GM23338 (cell line): ENCODE measurements at regions not wholly inside any gene's neighbourhood (a gene's known extent, or its start where the extent isn't known, plus 50 kb on each side); places are given as distances from the start of the nearest gene placed in this dataset.

Source experiments
- ATAC-seq: fragments of 200-7000 bp; cut with Tn5 transposase; 3 replicates; pipeline ENCODE4 v1.9.1; 2020
- DNase-seq: peaks from one replicate; pipeline ENCODE4 v3.0.0-alpha.2; 2015; ENCODE audit warnings: low spot score
- H2AFZ ChIP-seq: fragments of 200-600 bp; sonication (generic); 2 replicates; pipeline ENCODE4 v1.8.0; 2016; ENCODE audit warnings: antibody characterized with exemption, mild to moderate bottlenecking, moderate library complexity
- H3F3A ChIP-seq: fragments of 200-600 bp; sonication (generic); replicated peaks from 2 replicates; pipeline ENCODE4 v1.8.0; 2017; ENCODE audit warnings: antibody characterized with exemption, mixed run types, low read depth
- H3K27ac ChIP-seq: fragments of 200-600 bp; sonication (generic); 2 replicates; pipeline ENCODE4 v1.6.1; 2016; ENCODE audit warnings: low read depth
- H3K27me3 ChIP-seq: fragments of 200-600 bp; sonication (generic); 2 replicates; pipeline ENCODE4 v1.8.0; 2016; ENCODE audit warnings: mild to moderate bottlenecking, mixed run types, moderate library complexity; ENCODE audit not compliant: insufficient read depth
- H3K36me3 ChIP-seq: fragments of 200-600 bp; sonication (generic); 2 replicates; pipeline ENCODE4 v1.8.0; 2016; ENCODE audit warnings: mild to moderate bottlenecking; ENCODE audit not compliant: insufficient read depth
- H3K4me1 ChIP-seq: fragments of 200-600 bp; sonication (generic); 2 replicates; pipeline ENCODE4 v1.8.0; 2016; ENCODE audit warnings: mild to moderate bottlenecking, moderate library complexity; ENCODE audit not compliant: insufficient read depth
- H3K4me2 ChIP-seq: fragments of 200-600 bp; sonication (generic); 2 replicates; pipeline ENCODE4 v1.7.1; 2017; ENCODE audit warnings: mixed run types
- H3K4me3 ChIP-seq: fragments of 200-600 bp; sonication (generic); 2 replicates; pipeline ENCODE4 v1.6.1; 2016; ENCODE audit warnings: mixed run types
- H3K79me2 ChIP-seq: fragments of 200-600 bp; sonication (generic); replicated peaks from 2 replicates; pipeline ENCODE4 v1.8.0; 2017; ENCODE audit warnings: mild to moderate bottlenecking; ENCODE audit not compliant: insufficient read depth
- H3K9me2 ChIP-seq: fragments of 200-600 bp; sonication (generic); 2 replicates; pipeline ENCODE4 v1.8.0; 2017; ENCODE audit not compliant: insufficient read depth
- H4K20me1 ChIP-seq: fragments of 200-600 bp; sonication (generic); replicated peaks from 2 replicates; pipeline ENCODE4 v1.8.0; 2017; ENCODE audit warnings: mild to moderate bottlenecking; ENCODE audit not compliant: insufficient read depth
- H3K27ac Mint-ChIP-seq: 2 replicates; pipeline ENCODE4 v1.8.0; 2020; ENCODE audit warnings: inconsistent platforms, mild to moderate bottlenecking, moderate library complexity, mixed read lengths
- H3K27me3 Mint-ChIP-seq: 3 replicates; pipeline ENCODE4 v1.8.0; 2022; ENCODE audit warnings: low read depth, mild to moderate bottlenecking, moderate library complexity, mixed read lengths, inconsistent platforms; ENCODE audit not compliant: insufficient read depth, poor library complexity
- H3K36me3 Mint-ChIP-seq: 3 replicates; pipeline ENCODE4 v1.8.0; 2021; ENCODE audit warnings: low read depth, mild to moderate bottlenecking, inconsistent platforms, moderate library complexity, mixed read lengths
- H3K4me1 Mint-ChIP-seq: 3 replicates; pipeline ENCODE4 v1.8.0; 2020; ENCODE audit warnings: mild to moderate bottlenecking, inconsistent platforms, mixed read lengths
- H3K4me3 Mint-ChIP-seq: 3 replicates; pipeline ENCODE4 v1.8.0; 2021; ENCODE audit warnings: moderate library complexity, mild to moderate bottlenecking, inconsistent platforms, mixed read lengths
- H3K9me3 Mint-ChIP-seq: 3 replicates; pipeline ENCODE4 v1.8.0; 2020; ENCODE audit warnings: moderate library complexity, mild to moderate bottlenecking, inconsistent platforms, mixed read lengths
- CREB1 ChIP-seq: fragments of 250-450 bp; sonication (Bioruptor Pico); IDR thresholded peaks from 2 replicates; pipeline ENCODE4 v1.5.0; 2020; ENCODE audit warnings: low read depth, mild to moderate bottlenecking, moderate library complexity
- CTCF ChIP-seq, 2 experiments: fragments of 200-600 bp in 1 of 2; sonication (generic) in 1 of 2; conservative IDR thresholded peaks; 2 replicates each; pipeline versions ENCODE4 v1.5.1 to v1.6.1; 2016 to 2017; ENCODE audit warnings: antibody characterized with exemption in 2 of 2, low read depth in 2 of 2, mild to moderate bottlenecking in 2 of 2, moderate library complexity in 1 of 2
- ETS1 ChIP-seq: IDR thresholded peaks from 2 replicates; pipeline ENCODE4 v1.6.1; 2016; ENCODE audit warnings: antibody characterized with exemption
- EZH2 ChIP-seq: fragments of 200-600 bp; sonication (generic); IDR thresholded peaks from one replicate; pipeline ENCODE4 v1.8.0; 2017; ENCODE audit warnings: antibody characterized with exemption, mild to moderate bottlenecking, low read depth; ENCODE audit not compliant: unreplicated experiment
- EZH2phosphoT487 ChIP-seq: fragments of 200-600 bp; sonication (generic); IDR thresholded peaks from one replicate; pipeline ENCODE4 v1.8.1; 2018; ENCODE audit warnings: antibody characterized with exemption; ENCODE audit not compliant: unreplicated experiment
- JUNB ChIP-seq: IDR thresholded peaks from one replicate; pipeline ENCODE4 v1.6.1; 2016; ENCODE audit warnings: antibody characterized with exemption; ENCODE audit not compliant: unreplicated experiment
- NANOG ChIP-seq: IDR thresholded peaks from 2 replicates; pipeline ENCODE4 v1.6.1; 2016; ENCODE audit warnings: antibody characterized with exemption, borderline replicate concordance
- POLR2AphosphoS5 ChIP-seq: IDR thresholded peaks from 2 replicates; pipeline ENCODE4 v1.6.1; 2016; ENCODE audit warnings: antibody characterized with exemption, low read depth
- REST ChIP-seq: IDR thresholded peaks from one replicate; pipeline ENCODE4 v1.6.1; 2018; ENCODE audit warnings: antibody characterized with exemption; ENCODE audit not compliant: unreplicated experiment
- STAT1 ChIP-seq: IDR thresholded peaks from one replicate; pipeline ENCODE4 v1.6.1; 2016; ENCODE audit warnings: antibody characterized with exemption; ENCODE audit not compliant: unreplicated experiment
- ZNF114 ChIP-seq: fragments of 250-450 bp; sonication (Bioruptor Pico); IDR thresholded peaks from 2 replicates; pipeline ENCODE4 v1.5.0; 2020; ENCODE audit warnings: mild to moderate bottlenecking, moderate library complexity
- ZNF331 ChIP-seq: fragments of 250-450 bp; sonication (Bioruptor Pico); IDR thresholded peaks from 2 replicates; pipeline ENCODE4 v1.5.0; 2020; ENCODE audit warnings: low read depth, mild to moderate bottlenecking, moderate library complexity
- ZNF462 ChIP-seq: fragments of 250-450 bp; sonication (Bioruptor Pico); IDR thresholded peaks from 2 replicates; pipeline ENCODE4 v1.5.0; 2020; ENCODE audit warnings: mild to moderate bottlenecking, moderate library complexity

- H3K27ac Mint-ChIP-seq, result no peak overlapping the region
- peaks cover 2% of the 10 kb centered on the region for H3K27me3 Mint-ChIP-seq
- Histone ChIP-seq H3K4me3 (no peak overlapping the region), H3K9me2 (peaks cover 9% of the 10 kb centered on the region; the same call in 1 of the 2 replicates), H3K79me2 (no peaks in the 10 kb centered on the region), H3K27ac (no peak overlapping the region), H2AFZ (no peak overlapping the region), H3K4me2 (no peak overlapping the region), H3K4me1 (no peaks in the 10 kb centered on the region; the same call in 1 of the 2 replicates), H3K36me3 (no peaks in the 10 kb centered on the region), H4K20me1 (no peaks in the 10 kb centered on the region), H3F3A (no peaks in the 10 kb centered on the region), H3K27me3 (no peaks in the 10 kb centered on the region)
- no peaks in the 10 kb centered on the region; the same call in 2 of the 3 replicates for H3K36me3 Mint-ChIP-seq
- H3K9me3 Mint-ChIP-seq, result no peaks in the 10 kb centered on the region; the same call in 2 of the 3 replicates
- no peak overlapping the region for H3K4me3 Mint-ChIP-seq
- peaks cover 15% of the 10 kb centered on the region; the same call in 2 of the 3 replicates for H3K4me1 Mint-ChIP-seq
- ATAC-seq (no peak), DNase-seq (no peak)
- no peak for TF ChIP-seq ETS1
- no peak for TF ChIP-seq JUNB
- TF ChIP-seq ZNF462 (CRISPR knock-in tag), result no peak
- TF ChIP-seq NANOG, result no peak
- no peak for TF ChIP-seq ZNF331 (CRISPR knock-in tag)
- no peak for TF ChIP-seq ZNF114 (CRISPR knock-in tag)
- no peak for TF ChIP-seq EZH2
- TF ChIP-seq CREB1, result no peak
- TF ChIP-seq EZH2phosphoT487, result no peak
- TF ChIP-seq CTCF (conservative IDR thresholded peaks at IDR 0.05; ENCODE audit: low read depth in 2 of 2), result no peak
- no peak for TF ChIP-seq POLR2AphosphoS5
- no peak for TF ChIP-seq REST
- no peak for TF ChIP-seq STAT1
Observed at GRCh38 chr11:35888961-35889360, 54.9 kb upstream of the LDLRAD3 start.
